Skin of body (tissue), 1 donor: ENCODE measurements at regions not wholly inside any gene's neighbourhood (a gene's known extent, or its start where the extent isn't known, plus 50 kb on each side); places are given as distances from the start of the nearest gene placed in this dataset.

Experiments used
- DNase-seq: peaks from one replicate; lab custom pipeline; 2025; lab: John Stamatoyannopoulos, UW

GRCh38 chr6:3593161-3593560 is 136.3 kb upstream of the SLC22A23 start:
- no peak for DNase-seq

DNA sequence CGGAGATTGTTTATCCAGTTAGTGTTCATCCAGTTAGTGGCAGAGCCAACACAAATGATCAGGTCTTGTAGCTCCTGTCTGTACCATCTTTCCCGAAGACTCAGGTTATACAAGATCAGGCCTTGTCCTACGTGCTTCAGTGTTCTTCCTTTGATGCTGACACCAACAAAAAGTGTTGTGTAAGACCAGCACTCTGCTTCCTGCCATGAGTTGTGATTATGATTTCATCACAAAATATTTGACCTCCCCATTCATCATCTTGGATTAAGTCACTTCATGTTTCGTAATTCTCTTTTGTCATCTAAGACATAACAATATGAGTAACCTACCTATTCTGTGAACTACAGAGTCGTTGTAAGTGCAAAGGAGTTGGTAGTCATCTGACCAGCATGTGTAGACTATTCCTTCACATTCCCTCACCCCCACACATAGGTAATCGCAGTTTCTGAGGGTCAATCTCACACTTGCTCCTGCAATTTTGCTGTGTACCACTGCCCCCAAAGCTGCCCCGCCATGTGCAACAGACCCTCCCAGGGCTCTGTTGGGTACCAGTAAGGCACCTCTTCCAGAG is 135.6 kb upstream of the SLC22A23 start:
- no peak for DNase-seq

- no peak for DNase-seq
Observed at GRCh38 chr6:3591970-3592369, 135.1 kb upstream of the SLC22A23 start.

DNA sequence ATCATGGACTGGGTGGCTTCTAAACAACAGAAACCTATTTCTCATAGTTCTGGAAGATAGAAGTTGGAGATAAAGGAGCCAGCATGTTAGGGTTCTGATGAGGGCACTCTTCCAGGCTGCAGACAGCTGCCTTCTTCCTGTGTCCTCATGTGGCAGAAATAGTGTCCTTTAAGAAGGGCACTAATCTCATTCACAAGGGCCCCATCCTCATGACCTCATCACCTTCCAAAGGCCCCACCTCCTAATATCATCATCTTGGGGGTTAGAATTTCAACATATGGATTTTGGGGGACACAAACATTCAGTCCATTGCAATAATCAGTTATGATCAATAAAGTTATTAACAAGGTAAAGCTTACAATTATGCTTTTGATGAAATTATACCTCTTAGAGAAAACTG is 130.8 kb upstream of the SLC22A23 start:
- DNase-seq, result no peak

- DNase-seq, result peak; percentile 2
Observed at GRCh38 chr6:3585320-3585935, 128.6 kb upstream of the SLC22A23 start.

DNA sequence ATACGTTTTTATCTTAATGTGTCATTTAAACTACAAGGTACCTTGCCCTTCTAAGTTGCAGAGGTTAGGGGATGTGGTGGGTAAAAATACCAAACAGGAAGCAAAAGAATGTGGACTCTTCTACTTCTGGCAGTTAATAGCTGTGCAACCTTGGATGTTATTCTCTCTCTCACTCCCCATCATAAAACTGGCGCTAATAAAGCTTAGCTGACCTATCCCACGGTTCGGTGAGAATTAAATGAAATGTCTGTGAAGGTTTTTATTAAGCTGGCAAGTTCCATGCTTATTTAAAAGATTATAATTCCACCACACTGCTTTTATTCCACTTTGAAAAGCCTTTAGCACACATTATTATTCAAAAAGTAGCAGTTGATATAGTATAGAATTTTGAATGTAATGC is 127.8 kb upstream of the SLC22A23 start:
- DNase-seq, result no peak

GRCh38 chr6:3581469-3581868 is 124.6 kb upstream of the SLC22A23 start:
- DNase-seq, result no peak

DNA sequence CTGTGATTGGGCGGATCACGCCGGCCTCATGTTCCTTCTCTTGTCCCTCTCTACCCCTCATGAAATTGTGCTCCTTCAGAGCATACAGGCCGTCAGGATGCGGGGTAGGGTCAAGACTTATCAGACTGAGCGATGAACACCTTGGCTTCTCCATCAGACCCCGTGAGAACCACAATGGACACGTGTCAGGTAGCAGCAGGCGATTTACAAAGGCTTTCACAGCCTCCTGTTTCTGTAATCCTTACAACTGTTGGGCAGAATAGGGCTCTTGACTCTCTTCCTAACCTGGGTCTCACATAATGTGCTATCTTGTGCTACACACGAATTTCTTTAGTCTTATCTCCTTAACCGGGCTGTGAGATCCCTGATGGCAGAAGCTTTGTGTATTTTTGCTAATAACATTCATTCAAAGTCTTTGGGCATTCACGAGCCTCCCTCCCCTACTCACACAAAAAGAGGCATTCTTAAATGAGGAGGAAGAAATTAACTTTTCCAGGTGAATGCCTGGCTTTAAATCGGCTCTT is 122.9 kb upstream of the SLC22A23 start:
- no peak for DNase-seq

GRCh38 chr6:3578981-3579380 is 122.1 kb upstream of the SLC22A23 start:
- no peak for DNase-seq

DNA sequence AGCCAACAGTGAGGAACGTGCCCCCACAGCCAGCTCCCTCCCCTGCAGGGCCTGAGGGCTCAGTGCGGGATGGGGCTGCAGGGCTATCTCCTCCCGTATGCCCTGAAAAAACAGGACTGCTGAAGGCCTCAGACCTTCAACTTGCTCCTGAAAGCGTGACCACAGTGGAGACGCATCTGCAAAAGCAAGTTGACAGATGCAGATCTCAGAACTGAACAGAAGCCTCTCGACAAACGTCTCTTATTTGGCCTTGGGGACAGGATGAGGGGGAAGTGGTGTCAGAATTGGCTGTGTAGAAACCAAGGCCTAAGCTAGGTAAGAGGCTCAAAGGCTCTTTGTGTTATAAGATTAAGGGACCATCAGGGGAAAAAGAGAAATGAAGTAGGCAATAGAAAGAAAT is 120.7 kb upstream of the SLC22A23 start:
- no peak for DNase-seq

GRCh38 chr6:3575701-3576100 is 118.9 kb upstream of the SLC22A23 start:
- no peak for DNase-seq

DNA sequence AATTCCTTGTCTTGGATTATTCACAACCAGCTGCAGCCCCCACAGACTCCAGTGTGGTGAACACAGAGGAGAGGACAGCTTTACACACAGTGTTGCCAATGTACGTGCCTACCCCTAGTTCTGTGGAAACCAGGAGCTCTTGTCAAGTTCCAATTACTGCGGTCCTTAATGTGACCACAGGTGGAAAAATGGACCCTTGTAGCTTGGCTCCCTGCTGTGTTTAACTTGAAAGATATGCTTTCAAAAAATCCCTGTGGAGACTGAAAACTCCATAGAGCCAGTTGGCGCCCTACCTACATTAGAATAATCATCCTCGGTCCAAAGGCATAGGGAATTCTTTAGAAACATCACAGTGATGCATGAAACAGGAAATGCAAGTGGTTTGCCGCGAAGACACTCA is 118.3 kb upstream of the SLC22A23 start:
- DNase-seq, result no peak

DNA sequence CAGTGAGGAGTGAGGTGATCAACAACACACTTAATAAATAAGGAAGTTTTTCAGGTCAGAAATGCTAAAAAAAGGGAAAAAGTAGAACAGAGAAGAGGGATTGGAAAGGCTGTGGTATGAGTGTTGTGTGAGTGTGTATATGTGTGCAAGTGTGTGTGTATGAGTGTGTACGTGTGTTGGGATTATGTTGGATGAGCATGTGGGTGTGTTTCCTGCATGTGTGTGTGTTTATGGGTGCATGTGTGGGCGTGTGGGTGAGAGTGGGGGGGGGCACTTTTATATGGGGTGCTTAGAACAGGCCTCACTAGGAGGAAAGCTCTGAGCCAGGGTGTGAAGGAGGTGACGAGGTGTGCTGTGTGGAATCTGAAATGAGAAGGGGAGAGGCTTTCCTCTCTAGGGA is 116.8 kb upstream of the SLC22A23 start:
- no peak for DNase-seq

- no peak for DNase-seq
Observed at GRCh38 chr6:3571836-3572235, 115.0 kb upstream of the SLC22A23 start.

DNA sequence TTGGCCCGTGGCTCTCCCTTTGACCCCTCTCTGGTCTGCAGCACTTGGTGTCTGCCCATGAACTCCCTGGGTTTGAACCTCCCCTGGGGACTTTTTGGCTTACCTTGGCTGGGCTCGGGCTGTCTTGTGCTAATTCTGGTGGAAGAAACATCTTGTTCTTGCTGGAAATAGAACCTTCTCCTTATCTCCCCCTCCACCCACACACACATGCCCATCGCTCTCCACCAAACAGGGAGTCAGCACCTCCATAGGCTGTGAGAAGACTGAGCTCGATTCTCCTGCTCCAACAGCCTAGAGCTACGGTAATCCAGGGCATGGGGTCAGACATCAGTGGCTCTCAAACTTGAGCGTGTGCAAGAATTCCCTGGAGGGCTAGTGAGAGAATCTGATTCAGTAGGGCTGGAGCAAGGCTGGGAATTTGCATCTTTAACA is 114.4 kb upstream of the SLC22A23 start:
- DNase-seq, result no peak

GRCh38 chr6:3569816-3570215 is 113.0 kb upstream of the SLC22A23 start:
- no peak for DNase-seq

GRCh38 chr6:3568396-3569082 is 111.7 kb upstream of the SLC22A23 start:
- DNase-seq, result no peak

DNA sequence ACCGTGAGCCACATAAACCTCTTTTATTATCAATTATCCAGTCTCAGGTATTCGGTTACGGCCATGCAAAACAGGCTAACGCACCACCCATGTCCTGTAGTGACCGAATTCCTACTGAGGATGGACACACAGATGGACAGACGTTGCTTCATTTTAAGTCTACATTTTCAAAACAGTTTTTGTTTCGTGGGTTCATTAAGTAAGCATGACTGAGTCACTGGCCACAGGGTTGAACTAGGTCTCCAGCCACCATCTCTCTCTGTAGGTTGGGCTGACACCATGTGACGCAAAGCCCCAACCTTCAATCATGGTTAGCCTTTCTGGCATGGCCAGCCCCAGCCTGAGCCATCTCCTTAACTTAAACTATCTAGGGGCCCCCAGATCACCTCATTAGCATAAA is 110.0 kb upstream of the SLC22A23 start:
- no peak for DNase-seq

DNA sequence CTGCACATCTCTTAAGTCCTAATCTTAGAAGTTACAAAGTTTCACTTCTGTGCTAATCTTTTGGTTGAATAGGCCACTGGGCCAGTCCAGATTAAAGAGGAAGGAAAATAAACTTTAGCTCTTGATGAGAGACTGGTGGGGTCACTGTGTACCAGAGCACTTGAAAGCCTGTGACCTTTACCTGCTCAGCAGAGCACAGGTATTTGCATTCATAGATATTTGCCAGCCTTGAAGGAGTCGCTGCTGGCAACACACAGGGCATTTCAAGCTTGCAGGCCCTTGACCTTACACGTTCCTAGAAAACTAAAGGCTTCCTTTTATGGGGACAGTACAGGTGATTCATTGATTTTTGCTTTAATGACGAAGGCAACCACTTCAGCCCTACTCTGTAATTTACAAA is 108.4 kb upstream of the SLC22A23 start:
- no peak for DNase-seq

GRCh38 chr6:3561725-3562124 is 104.9 kb upstream of the SLC22A23 start:
- DNase-seq, result no peak

DNA sequence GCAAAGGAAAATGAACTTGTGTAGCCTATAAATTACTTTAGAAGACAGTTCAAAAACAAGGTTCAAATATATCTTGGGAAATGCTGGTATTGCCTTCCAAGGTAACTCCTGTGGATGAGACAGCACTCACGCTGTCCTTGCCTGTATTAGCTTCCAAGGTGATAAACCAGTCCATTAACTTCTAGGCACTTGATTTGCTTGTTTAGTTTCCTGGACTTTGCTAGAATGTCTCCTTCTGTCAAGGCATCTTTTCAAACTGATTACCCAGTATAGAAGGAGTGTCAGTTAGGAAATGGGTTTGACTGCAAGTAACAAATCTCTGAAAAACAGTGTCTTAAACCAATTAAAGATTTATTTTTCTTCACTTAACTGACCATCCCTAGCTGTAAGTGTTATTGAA is 103.4 kb upstream of the SLC22A23 start:
- DNase-seq, result no peak

GRCh38 chr6:3559561-3559960 is 102.7 kb upstream of the SLC22A23 start:
- no peak for DNase-seq

DNA sequence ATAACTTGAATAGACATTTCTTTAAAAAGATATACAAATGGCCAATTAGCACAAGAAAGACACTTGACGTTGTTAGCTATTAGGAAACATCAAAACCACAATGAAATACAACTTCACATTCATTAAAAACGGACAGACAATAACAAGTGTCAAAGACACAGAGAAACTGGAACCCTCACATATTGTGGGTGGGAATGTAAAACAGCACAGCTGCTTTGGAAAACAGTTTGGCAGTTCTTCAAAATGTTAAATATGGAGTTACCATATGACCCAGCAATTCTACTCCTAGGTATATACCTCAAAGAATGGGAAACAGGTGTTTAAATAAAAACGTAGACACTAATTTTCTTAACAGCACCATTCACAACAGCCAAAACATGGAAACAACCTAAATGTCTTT is 100.5 kb upstream of the SLC22A23 start:
- DNase-seq, result no peak
